ENCODE measurements at regions not wholly inside any gene's neighbourhood (a gene's known extent, or its start where the extent isn't known, plus 50 kb on each side); places are given as distances from the start of the nearest gene placed in this dataset.

GRCh38 chr6:43910638-43911353 is 140.8 kb downstream of the VEGFA start:
- ATAC-seq (no peak), DNase-seq (no peak)
- intact Hi-C loops (cut with DNase I): no loop called here

- DNase-seq (no peak), ATAC-seq (no peak)
- intact Hi-C loops (cut with DNase I): no loop called here
These were observed 140.2 kb downstream of the VEGFA start for GRCh38 chr6:43910149-43910637.

- ATAC-seq (peak; percentile 42 to 62), DNase-seq (no peak)
- intact Hi-C loops (cut with DNase I): no loop called here
These were observed 139.6 kb downstream of the VEGFA start for GRCh38 chr6:43909474-43910148.

GRCh38 chr6:43907789-43908472 is 137.9 kb downstream of the VEGFA start:
- intact Hi-C loops (cut with DNase I): no loop called here
- DNase-seq (no peak), ATAC-seq (peak; percentile 15 to 40)

GRCh38 chr6:43907312-43907711 is 137.3 kb downstream of the VEGFA start:
- peak in 1 of 2 donors; percentile 61 for ATAC-seq
- intact Hi-C loops (cut with DNase I): no loop called here
- no peak for DNase-seq

DNA sequence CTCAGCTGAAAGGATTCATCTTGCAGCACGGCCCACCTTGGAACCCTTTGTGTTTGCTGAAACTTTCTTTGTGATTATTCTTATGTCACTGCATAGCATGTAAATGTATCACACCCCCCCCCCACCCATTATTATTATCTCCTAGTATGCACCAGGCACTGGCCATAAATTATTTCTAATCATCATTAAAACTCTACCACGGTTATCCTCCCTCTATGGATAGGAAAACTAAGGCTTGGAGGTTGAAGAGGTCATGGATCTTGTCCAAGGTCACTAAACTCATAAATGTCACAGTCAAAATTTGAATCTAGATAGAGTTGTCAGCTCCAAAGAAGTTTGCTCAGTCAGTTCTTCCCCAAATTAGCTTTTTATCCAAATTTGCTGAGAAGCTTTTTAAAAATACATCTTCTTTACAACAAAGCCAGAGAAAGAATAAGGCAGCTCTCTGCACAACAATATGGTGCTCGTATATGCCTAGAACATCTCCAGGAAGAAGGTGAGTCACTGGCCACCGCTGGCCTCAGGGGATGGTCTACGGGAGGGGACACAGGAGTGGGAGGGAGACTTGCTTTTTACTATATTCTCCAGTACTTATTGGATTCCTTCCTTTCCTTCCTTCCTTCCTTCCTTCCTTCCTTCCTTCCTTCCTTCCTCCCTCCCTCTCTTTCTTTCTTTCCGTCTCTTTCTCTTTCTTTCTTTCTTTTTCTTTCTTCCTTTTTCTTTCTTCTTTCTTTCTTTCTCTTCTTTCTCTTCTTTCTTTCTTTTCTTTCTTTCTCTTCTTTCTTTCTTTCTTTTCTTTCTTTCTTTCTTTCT is 134.5 kb downstream of the VEGFA start:
- intact Hi-C loops (cut with DNase I): no loop called here
- no peak for ATAC-seq
- no peak for DNase-seq

- intact Hi-C loops (cut with DNase I): no loop called here
- DNase-seq (no peak), ATAC-seq (no peak)
These were observed 133.8 kb downstream of the VEGFA start for GRCh38 chr6:43903739-43904290.

- DNase-seq (no peak), ATAC-seq (no peak)
- intact Hi-C loops (cut with DNase I): no loop called here
These were observed 131.8 kb downstream of the VEGFA start for GRCh38 chr6:43901733-43902230.

DNA sequence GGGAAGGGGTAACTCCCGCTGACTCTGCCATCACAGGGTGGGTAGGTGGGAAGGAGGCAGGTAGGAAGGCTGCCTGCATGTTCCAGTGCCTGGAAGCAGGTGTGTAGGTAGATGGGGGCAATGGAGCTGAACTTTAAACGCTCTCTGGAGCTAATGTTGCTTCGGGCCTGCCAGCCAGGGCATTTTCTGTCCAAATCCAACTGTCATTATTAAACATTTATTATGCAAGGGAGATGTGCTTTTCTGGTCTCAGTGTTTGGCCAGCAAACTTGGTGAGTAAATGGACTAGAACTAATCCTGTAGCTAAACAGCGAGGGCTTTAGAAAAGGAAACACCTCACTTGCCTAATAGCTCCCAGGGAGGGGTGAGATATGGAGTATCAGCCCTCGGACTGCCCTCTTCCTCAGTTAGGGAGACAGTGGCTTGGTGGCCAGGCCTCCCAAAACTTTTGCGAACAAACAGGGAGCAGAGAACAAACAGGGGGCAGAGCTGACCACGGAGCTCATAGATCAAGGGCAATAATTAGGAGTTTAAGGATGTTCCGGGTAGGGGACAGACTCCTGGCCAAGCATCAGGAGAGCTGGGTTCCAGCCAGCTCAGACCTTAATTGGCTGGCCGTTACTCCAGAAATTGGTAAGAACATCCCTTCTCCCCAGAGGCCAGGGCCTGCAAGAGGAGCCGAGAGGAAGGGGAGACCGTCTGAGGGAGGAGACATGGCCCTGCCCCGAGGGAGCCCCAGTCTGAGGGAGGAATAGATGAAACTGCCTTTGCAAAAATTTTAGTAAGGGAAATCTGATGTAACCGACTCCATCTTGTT is 131.1 kb downstream of the VEGFA start:
- DNase-seq: no peak
- ATAC-seq: no peak
- intact Hi-C loops (cut with DNase I): no loop called here

DNA sequence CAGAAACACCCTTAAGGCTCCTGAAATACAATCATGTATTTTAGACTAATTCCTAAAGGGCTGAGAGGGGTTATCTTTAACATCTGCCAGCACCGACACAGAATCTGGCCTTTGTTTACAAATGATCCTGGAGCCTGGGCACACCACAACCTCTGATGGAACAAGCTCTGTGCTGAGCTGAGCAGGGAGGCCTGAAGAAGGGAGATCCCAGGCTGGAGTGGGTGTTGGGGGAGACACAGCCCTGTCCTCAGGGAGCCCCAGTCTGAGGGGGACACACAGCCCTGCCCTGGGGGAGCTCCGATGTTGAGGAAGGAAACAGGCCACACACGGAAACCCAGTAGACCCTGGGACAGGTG is 130.5 kb downstream of the VEGFA start:
- intact Hi-C loops (cut with DNase I): no loop called here
- ATAC-seq (no peak), DNase-seq (no peak)

DNA sequence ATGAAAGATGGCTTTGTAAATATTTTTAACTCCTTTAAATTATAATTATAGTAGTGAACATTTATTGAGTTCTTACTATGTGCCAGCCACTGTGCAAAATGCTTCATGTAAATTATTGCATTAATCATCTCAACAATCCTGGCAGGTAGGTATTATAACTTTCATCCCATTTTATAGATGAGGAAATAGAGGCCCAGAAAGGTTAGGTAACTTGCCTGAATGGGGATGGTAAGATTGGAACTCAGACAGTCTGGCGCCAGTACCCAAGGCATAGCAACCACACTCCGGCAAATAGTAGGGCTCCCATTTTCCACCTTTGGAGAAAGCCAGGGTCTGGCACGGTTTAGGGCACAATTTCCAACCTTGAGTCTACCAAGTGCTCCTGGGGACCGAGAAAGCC is 129.8 kb downstream of the VEGFA start:
- DNase-seq: no peak
- intact Hi-C loops (cut with DNase I): no loop called here
- ATAC-seq: no peak

DNA sequence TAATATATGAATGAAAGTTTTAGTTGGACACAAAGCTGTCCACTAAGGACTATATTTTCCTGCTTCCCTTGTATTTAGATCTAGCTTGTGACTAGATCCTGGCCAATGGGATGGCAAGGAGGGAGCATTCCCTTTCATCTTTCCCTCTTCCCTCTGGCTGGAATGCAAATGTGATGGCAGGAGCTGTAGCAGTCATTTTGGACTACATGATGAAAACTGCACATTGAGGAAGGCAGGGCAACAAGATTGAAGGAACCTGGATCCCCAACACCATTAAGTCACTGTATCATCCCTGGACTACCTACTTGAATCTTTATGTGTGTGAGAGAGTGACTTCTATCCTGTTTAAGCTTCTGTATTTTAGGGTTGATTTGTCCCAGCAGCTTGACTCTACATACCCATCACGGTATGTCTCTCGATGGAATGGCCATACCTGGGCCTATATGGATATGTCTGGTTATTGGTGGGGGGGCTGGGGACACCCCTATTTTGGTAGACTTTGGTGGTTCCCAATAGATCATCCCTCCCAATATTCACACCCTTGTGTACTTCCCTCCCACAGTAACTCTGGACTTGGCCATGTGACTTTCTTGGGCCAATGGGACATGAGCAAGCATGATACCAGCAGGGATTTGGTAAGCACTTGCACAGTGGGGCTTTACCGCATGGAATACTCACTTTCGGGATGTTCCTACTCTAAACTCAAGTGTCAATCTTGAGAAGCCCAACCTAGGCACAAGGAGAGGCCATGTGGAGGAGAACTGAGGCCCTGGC is 128.5 kb downstream of the VEGFA start:
- intact Hi-C loops (cut with DNase I): no loop called here
- no peak for DNase-seq
- ATAC-seq: no peak

- intact Hi-C loops (cut with DNase I): no loop called here
- no peak for DNase-seq
- peak in 1 of 2 donors; percentile 45 for ATAC-seq
These were observed 127.7 kb downstream of the VEGFA start for GRCh38 chr6:43897571-43898302.

- intact Hi-C loops (cut with DNase I): no loop called here
- ATAC-seq: no peak
- DNase-seq: no peak
These were observed 126.6 kb downstream of the VEGFA start for GRCh38 chr6:43896329-43897255.

GRCh38 chr6:43895656-43896328 is 125.8 kb downstream of the VEGFA start:
- ATAC-seq: no peak
- DNase-seq: no peak
- intact Hi-C loops (cut with DNase I): no loop called here

Data from left cardiac atrium (tissue), 4 donors.